Endothelial cell of umbilical vein (primary cell): ENCODE measurements at regions not wholly inside any gene's neighbourhood (a gene's known extent, or its start where the extent isn't known, plus 50 kb on each side); places are given as distances from the start of the nearest gene placed in this dataset.

ENCODE experiments used
- BruUV-seq: library from RNA; stranded (reverse); fragments of 400-500 nt; replicated peaks from 2 replicates; lab custom pipeline; 2021; lab: Mats Ljungman, UMichigan
- CTCF ChIA-PET: fragments of 300-600, 350-600 bp; sonication (Branson Sonifier 250); formaldehyde crosslinking; loops from one replicate; lab custom pipeline; 2021; ENCODE audit warnings: antibody characterized with exemption, inconsistent platforms; lab: Charles Lee
- POLR2A ChIA-PET: fragments of 300-600, 350-600 bp; sonication (Branson Sonifier 250); formaldehyde crosslinking; loops from one replicate; lab custom pipeline; 2021; ENCODE audit warnings: antibody characterized with exemption, inconsistent platforms; lab: Charles Lee
- DNase-seq: peaks from one replicate; pipeline ENCODE4 v3.0.0-alpha.2; 2011; ENCODE audit warnings: low read depth, low spot score
- FAIRE-seq: peaks from 2 replicates; lab custom pipeline; 2011; peaks lifted over from hg19 to GRCh38; lab: Jason Lieb, UNC
- H2AFZ ChIP-seq: 2 replicates; pipeline ENCODE4 v1.6.0; 2012; ENCODE audit warnings: low read depth, low read length, control low read depth, inconsistent platforms
- H3K27ac ChIP-seq: 2 replicates; pipeline ENCODE4 v1.5.1; 2011; ENCODE audit warnings: low read depth, mild to moderate bottlenecking, control low read depth, low read length, moderate library complexity; ENCODE audit not compliant: insufficient read depth
- H3K27me3 ChIP-seq, 2 experiments: 2 replicates each; pipeline versions ENCODE4 v1.6.0 to v1.6.1; 2011; ENCODE audit warnings: low read length in 2 of 2, mixed read lengths in 1 of 2; ENCODE audit not compliant: control insufficient read depth in 2 of 2, insufficient read depth in 2 of 2
- H3K36me3 ChIP-seq, 2 experiments: 2 replicates in 1 of 2; 3 replicates in 1 of 2; pipeline ENCODE4 v1.5.1; 2011; ENCODE audit warnings: low read length in 2 of 2, mild to moderate bottlenecking in 1 of 2, moderate library complexity in 1 of 2; ENCODE audit not compliant: control insufficient read depth in 2 of 2, insufficient read depth in 2 of 2; ENCODE audit errors: extremely low read depth in 1 of 2
- H3K4me1 ChIP-seq: 3 replicates; pipeline ENCODE4 v1.5.1; 2011; ENCODE audit warnings: mild to moderate bottlenecking, low read length; ENCODE audit not compliant: control insufficient read depth, insufficient read depth; ENCODE audit errors: extremely low read depth
- H3K4me2 ChIP-seq: 2 replicates; pipeline ENCODE4 v1.6.1; 2011; ENCODE audit warnings: low read length, control low read depth, mixed read lengths; ENCODE audit not compliant: insufficient read depth
- H3K4me3 ChIP-seq, 3 experiments: fragments of 200-600 bp in 1 of 3; sonication (generic), shearing (Covaris generic) in 1 of 3; replicated peaks in 1 of 3; 2 replicates each; pipeline ENCODE4 v1.5.1; 2011 to 2016; ENCODE audit warnings: control low read depth in 3 of 3, low read length in 3 of 3, mild to moderate bottlenecking in 2 of 3, inconsistent platforms in 1 of 3, low read depth in 1 of 3, moderate library complexity in 1 of 3; ENCODE audit not compliant: insufficient read depth in 1 of 3
- H3K79me2 ChIP-seq: 2 replicates; pipeline ENCODE4 v1.6.0; 2012; ENCODE audit warnings: low read length, inconsistent platforms; ENCODE audit not compliant: control insufficient read depth, insufficient read depth
- H3K9ac ChIP-seq: replicated peaks from 2 replicates; pipeline ENCODE3; 2011; ENCODE audit warnings: low read length, control low read depth; ENCODE audit not compliant: insufficient read depth; ENCODE audit errors: extremely low read depth
- H3K9me1 ChIP-seq: replicated peaks from 3 replicates; pipeline ENCODE4 v1.6.0; 2011; ENCODE audit warnings: mild to moderate bottlenecking, low read length; ENCODE audit not compliant: control insufficient read depth, insufficient read depth; ENCODE audit errors: extremely low read depth
- H3K9me3 ChIP-seq: replicated peaks from 2 replicates; pipeline ENCODE4 v1.5.1; 2012; ENCODE audit warnings: low read length, inconsistent platforms; ENCODE audit not compliant: control insufficient read depth, insufficient read depth
- H4K20me1 ChIP-seq: replicated peaks from 2 replicates; pipeline ENCODE3; 2011; ENCODE audit warnings: mild to moderate bottlenecking, low read length; ENCODE audit not compliant: control insufficient read depth, insufficient read depth; ENCODE audit errors: extremely low read depth
- EZH2 ChIP-seq: IDR thresholded peaks from 2 replicates; pipeline ENCODE4 v1.6.1; 2012; ENCODE audit warnings: borderline replicate concordance, low read depth, mild to moderate bottlenecking, moderate library complexity, low read length, inconsistent platforms; ENCODE audit not compliant: severe bottlenecking
- FOS ChIP-seq: IDR thresholded peaks from 2 replicates; pipeline ENCODE4 v1.6.1; 2011; ENCODE audit warnings: mild to moderate bottlenecking, low read length, moderate library complexity, borderline replicate concordance; ENCODE audit not compliant: insufficient read depth
- GATA2 ChIP-seq: IDR thresholded peaks from 2 replicates; pipeline ENCODE4 v1.7.0; 2011; ENCODE audit warnings: low read depth, mild to moderate bottlenecking, moderate library complexity, mixed read lengths, low read length; ENCODE audit not compliant: insufficient read length, insufficient read depth
- JUN ChIP-seq: IDR thresholded peaks from 2 replicates; pipeline ENCODE4 v1.6.1; 2011; ENCODE audit warnings: borderline replicate concordance, low read depth; ENCODE audit not compliant: insufficient read length, insufficient read depth
- MYC ChIP-seq: IDR thresholded peaks from one replicate; pipeline ENCODE4 v1.6.1; 2011; ENCODE audit warnings: mild to moderate bottlenecking, low read depth, low read length
- POLR2A ChIP-seq: IDR thresholded peaks from 2 replicates; pipeline ENCODE4 v1.6.1; 2012; ENCODE audit warnings: low read depth, mild to moderate bottlenecking, control low read depth, low read length
- POLR2AphosphoS5 ChIP-seq: IDR thresholded peaks from 2 replicates; pipeline ENCODE4 v1.6.1; 2012; ENCODE audit warnings: low read depth, mild to moderate bottlenecking, control low read depth, low read length, moderate library complexity; ENCODE audit not compliant: insufficient read depth
- dilution Hi-C: fragments of 300-500 bp; cut with MboI; formaldehyde crosslinking; loops from one replicate; pipeline ENCODE4 v1.15.0; 2019; ENCODE audit warnings: low sequenced_read_pairs; ENCODE audit not compliant: extremely low pct_ligation_motif_present
- intact Hi-C: fragments of 100-400 bp; cut with micrococcal nuclease; formaldehyde crosslinking; loops from one replicate; pipeline ENCODE4 v1.10.0; 2022
- TF ChIP-seq, protein P1 (sequence below), 2 donors: IDR thresholded peaks; 1 replicate in 1 of 2; 2 replicates in 1 of 2; pipeline ENCODE4 v1.5.1; 2011; ENCODE audit warnings: low read length in 2 of 2, mild to moderate bottlenecking in 2 of 2, moderate library complexity in 2 of 2, control low read depth in 1 of 2, inconsistent platforms in 1 of 2, low read depth in 1 of 2; ENCODE audit not compliant: insufficient read depth in 1 of 2; ENCODE audit errors: extremely low read depth in 1 of 2
- TF ChIP-seq, protein P2 (sequence below): IDR thresholded peaks from 2 replicates; pipeline ENCODE4 v1.6.1; 2011; ENCODE audit not compliant: insufficient read depth, insufficient read length

- CTCF ChIA-PET, result interaction anchor here (0.9 to 1.7 kb wide), 3 partner anchors 90 to 194 kb away, joined by 3 to 6 read pairs (median 6); no protein-coding TSS in a partner anchor
- no TSS peak for BruUV-seq
- H3K27ac ChIP-seq, result no peak overlapping the region
- H3K4me1 ChIP-seq, result peaks cover 12% of the 10 kb centered on the region
- dilution Hi-C loops, result no loop called here
- TF ChIP-seq, protein P1, sequence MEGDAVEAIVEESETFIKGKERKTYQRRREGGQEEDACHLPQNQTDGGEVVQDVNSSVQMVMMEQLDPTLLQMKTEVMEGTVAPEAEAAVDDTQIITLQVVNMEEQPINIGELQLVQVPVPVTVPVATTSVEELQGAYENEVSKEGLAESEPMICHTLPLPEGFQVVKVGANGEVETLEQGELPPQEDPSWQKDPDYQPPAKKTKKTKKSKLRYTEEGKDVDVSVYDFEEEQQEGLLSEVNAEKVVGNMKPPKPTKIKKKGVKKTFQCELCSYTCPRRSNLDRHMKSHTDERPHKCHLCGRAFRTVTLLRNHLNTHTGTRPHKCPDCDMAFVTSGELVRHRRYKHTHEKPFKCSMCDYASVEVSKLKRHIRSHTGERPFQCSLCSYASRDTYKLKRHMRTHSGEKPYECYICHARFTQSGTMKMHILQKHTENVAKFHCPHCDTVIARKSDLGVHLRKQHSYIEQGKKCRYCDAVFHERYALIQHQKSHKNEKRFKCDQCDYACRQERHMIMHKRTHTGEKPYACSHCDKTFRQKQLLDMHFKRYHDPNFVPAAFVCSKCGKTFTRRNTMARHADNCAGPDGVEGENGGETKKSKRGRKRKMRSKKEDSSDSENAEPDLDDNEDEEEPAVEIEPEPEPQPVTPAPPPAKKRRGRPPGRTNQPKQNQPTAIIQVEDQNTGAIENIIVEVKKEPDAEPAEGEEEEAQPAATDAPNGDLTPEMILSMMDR (IDR thresholded peaks at IDR 0.05; ENCODE audit: extremely low read depth in 1 of 2, insufficient read depth in 1 of 2, low read depth in 1 of 2, low read length in 2 of 2), result no peak
- no peak for TF ChIP-seq GATA2
- TF ChIP-seq, protein P2, sequence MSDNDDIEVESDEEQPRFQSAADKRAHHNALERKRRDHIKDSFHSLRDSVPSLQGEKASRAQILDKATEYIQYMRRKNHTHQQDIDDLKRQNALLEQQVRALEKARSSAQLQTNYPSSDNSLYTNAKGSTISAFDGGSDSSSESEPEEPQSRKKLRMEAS, result no peak
- no peak for TF ChIP-seq POLR2AphosphoS5
- no peak for TF ChIP-seq MYC
- TF ChIP-seq JUN, result no peak
- TF ChIP-seq POLR2A, result no peak
- TF ChIP-seq FOS, result no peak
- no peak for TF ChIP-seq EZH2
- FAIRE-seq, result no peak
- H3K4me3 ChIP-seq, result no peak overlapping the region
- POLR2A ChIA-PET, result no interaction called here
- H3K36me3 ChIP-seq, result no peaks in the 10 kb centered on the region
- no peaks in the 10 kb centered on the region for H3K79me2 ChIP-seq
- no peak overlapping the region for H2AFZ ChIP-seq
- peaks cover 3 to 13% of the 10 kb centered on the region in 2 experiments for H3K27me3 ChIP-seq
- intact Hi-C loops, result no loop called here
- H3K9me3 ChIP-seq, result no peaks in the 10 kb centered on the region
- H3K4me2 ChIP-seq, result no peak overlapping the region
- DNase-seq, result no peak
- H4K20me1 ChIP-seq, result no peaks in the 10 kb centered on the region
- H3K9ac ChIP-seq, result no peak overlapping the region
- no peaks in the 10 kb centered on the region for H3K9me1 ChIP-seq
These were observed 57.9 kb upstream of the MLN start for GRCh38 chr6:33861722-33862121.
